AG04450 (cell line): ENCODE measurements at regions not wholly inside any gene's neighbourhood (a gene's known extent, or its start where the extent isn't known, plus 50 kb on each side); places are given as distances from the start of the nearest gene placed in this dataset.

Source experiments
- CTCF ChIA-PET: fragments of 300-600, 350-600 bp; formaldehyde crosslinking; extraction: SDS; loops from one replicate; lab custom pipeline; 2022; ENCODE audit warnings: antibody characterized with exemption, inconsistent platforms; lab: Charles Lee
- POLR2A ChIA-PET: fragments of 350-600 bp; formaldehyde crosslinking; extraction: SDS; loops from one replicate; lab custom pipeline; 2021; ENCODE audit warnings: antibody characterized with exemption, inconsistent platforms; lab: Yijun Ruan, JAX
- DNase-seq: peaks from one replicate; pipeline ENCODE4 v3.0.0-alpha.2; 2011; ENCODE audit warnings: low read depth, low spot score
- H3K27ac ChIP-seq: one replicate; pipeline ENCODE4 v1.5.1; 2012; ENCODE audit warnings: low read depth, low read length, control low read depth
- H3K27me3 ChIP-seq: one replicate; pipeline ENCODE4 v1.6.0; 2012; ENCODE audit warnings: low read length; ENCODE audit not compliant: control insufficient read depth, insufficient read depth
- H3K4me3 ChIP-seq: 2 replicates; pipeline ENCODE4 v1.5.1; 2011; ENCODE audit warnings: mild to moderate bottlenecking, low read depth, low read length, control low read depth
- H3K9me3 ChIP-seq: 2 replicates; pipeline ENCODE4 v1.5.1; 2012; ENCODE audit warnings: low read length; ENCODE audit not compliant: control insufficient read depth, insufficient read depth
- TF ChIP-seq, protein P1 (sequence below): IDR thresholded peaks from 2 replicates; pipeline ENCODE4 v1.5.1; 2011; ENCODE audit warnings: low read depth, low read length, control low read depth, inconsistent platforms

DNA sequence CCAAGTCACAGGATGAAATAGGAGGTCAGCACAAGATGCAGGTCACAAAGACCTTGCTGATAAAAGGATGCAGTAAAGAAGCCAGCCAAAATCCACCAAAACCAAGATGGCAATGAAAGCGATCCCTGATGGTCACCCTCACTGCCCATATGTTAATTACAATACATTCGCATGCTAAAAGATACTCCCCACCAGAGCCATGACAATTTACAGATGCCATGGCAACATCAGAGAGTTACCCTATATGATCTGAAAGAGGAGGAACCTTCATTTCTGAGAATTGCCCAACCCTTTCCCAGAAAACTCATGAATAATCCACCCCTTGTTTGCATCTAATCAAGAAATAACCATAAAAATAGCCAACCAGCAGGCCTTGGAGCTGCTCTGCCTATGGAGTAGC is 709.8 kb downstream of the METTL4 start:
- Histone ChIP-seq H3K4me3 (no peak overlapping the region), H3K27me3 (no peaks in the 10 kb centered on the region), H3K27ac (no peak overlapping the region), H3K9me3 (peaks cover 18% of the 10 kb centered on the region)
- ChIA-PET CTCF (no interaction called here), POLR2A (no interaction called here)
- TF ChIP-seq, protein P1, sequence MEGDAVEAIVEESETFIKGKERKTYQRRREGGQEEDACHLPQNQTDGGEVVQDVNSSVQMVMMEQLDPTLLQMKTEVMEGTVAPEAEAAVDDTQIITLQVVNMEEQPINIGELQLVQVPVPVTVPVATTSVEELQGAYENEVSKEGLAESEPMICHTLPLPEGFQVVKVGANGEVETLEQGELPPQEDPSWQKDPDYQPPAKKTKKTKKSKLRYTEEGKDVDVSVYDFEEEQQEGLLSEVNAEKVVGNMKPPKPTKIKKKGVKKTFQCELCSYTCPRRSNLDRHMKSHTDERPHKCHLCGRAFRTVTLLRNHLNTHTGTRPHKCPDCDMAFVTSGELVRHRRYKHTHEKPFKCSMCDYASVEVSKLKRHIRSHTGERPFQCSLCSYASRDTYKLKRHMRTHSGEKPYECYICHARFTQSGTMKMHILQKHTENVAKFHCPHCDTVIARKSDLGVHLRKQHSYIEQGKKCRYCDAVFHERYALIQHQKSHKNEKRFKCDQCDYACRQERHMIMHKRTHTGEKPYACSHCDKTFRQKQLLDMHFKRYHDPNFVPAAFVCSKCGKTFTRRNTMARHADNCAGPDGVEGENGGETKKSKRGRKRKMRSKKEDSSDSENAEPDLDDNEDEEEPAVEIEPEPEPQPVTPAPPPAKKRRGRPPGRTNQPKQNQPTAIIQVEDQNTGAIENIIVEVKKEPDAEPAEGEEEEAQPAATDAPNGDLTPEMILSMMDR, result no peak
- DNase-seq, result no peak

- Histone ChIP-seq H3K27ac (no peak overlapping the region), H3K4me3 (no peak overlapping the region), H3K9me3 (peaks cover 11% of the 10 kb centered on the region; the same call in 1 of the 2 replicates), H3K27me3 (no peaks in the 10 kb centered on the region)
- ChIA-PET CTCF (no interaction called here), POLR2A (no interaction called here)
- no peak for DNase-seq
- TF ChIP-seq, protein P1, result no peak
Measured at GRCh38 chr18:1865869-1866268, 705.4 kb downstream of the METTL4 start.

- H3K27ac ChIP-seq, result no peak overlapping the region
- no peaks in the 10 kb centered on the region for H3K27me3 ChIP-seq
- no peak overlapping the region for H3K4me3 ChIP-seq
- ChIA-PET POLR2A (no interaction called here), CTCF (no interaction called here)
- TF ChIP-seq, protein P1, result no peak
- no peak for DNase-seq
- H3K9me3 ChIP-seq, result no peaks in the 10 kb centered on the region; the same call in 1 of the 2 replicates
Measured at GRCh38 chr18:1872274-1872673, 699.0 kb downstream of the METTL4 start.

DNA sequence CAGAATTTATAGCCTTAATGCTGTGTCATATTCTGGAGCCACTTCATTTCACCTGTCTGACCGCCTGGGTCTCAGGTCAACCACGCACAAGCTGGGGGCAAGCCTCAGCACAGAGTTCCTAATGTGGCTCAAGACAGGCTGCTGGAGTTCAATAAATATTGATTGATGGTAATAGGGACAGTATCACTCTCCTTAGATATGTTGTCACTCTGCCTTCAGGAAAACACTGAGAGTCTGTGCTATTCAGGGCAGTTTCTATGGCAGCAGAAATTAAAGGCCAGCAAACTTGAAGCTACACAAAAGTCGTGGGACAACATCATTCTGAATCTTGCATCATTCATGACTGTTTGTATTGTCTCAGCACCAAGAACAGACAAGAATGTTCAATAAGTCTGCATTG is 696.1 kb downstream of the METTL4 start:
- no peaks in the 10 kb centered on the region for H3K27me3 ChIP-seq
- no peaks in the 10 kb centered on the region; the same call in 1 of the 2 replicates for H3K9me3 ChIP-seq
- no peak for DNase-seq
- no peak overlapping the region for H3K27ac ChIP-seq
- CTCF ChIA-PET, result no interaction called here
- H3K4me3 ChIP-seq, result no peak overlapping the region
- TF ChIP-seq, protein P1, result no peak
- POLR2A ChIA-PET, result no interaction called here

- TF ChIP-seq, protein P1, result no peak
- CTCF ChIA-PET, result no interaction called here
- POLR2A ChIA-PET, result no interaction called here
- H3K27me3 ChIP-seq, result no peaks in the 10 kb centered on the region
- no peak for DNase-seq
- H3K9me3 ChIP-seq, result peaks cover 3% of the 10 kb centered on the region; the same call in 1 of the 2 replicates
- H3K4me3 ChIP-seq, result no peak overlapping the region
- H3K27ac ChIP-seq, result no peak overlapping the region
Measured at GRCh38 chr18:1884623-1885022, 686.7 kb downstream of the METTL4 start.
